Activated CD8-positive, alpha-beta T cell treated with anti-CD3 and anti-CD28 coated beads for 36 hours (primary cell): ENCODE measurements at regions not wholly inside any gene's neighbourhood (a gene's known extent, or its start where the extent isn't known, plus 50 kb on each side); places are given as distances from the start of the nearest gene placed in this dataset.

Experiments used
- ATAC-seq: fragments of 200-7000 bp; cut with Tn5 transposase; one replicate; pipeline ENCODE4 v1.10.0; 2021; ENCODE audit warnings: mild to moderate bottlenecking, moderate library complexity
- CTCF ChIA-PET: fragments of 350-600 bp; sonication (Branson Sonifier 250); formaldehyde crosslinking; loops from one replicate; lab custom pipeline; 2021; ENCODE audit warnings: antibody characterized with exemption; lab: Charles Lee
- POLR2A ChIA-PET: fragments of 350-600 bp; sonication (Branson Sonifier 250); formaldehyde crosslinking; loops from one replicate; lab custom pipeline; 2021; ENCODE audit warnings: antibody characterized with exemption; lab: Charles Lee
- DNase-seq: peaks from one replicate; pipeline ENCODE4 v3.0.0-alpha.2; 2020
- H3K27ac Mint-ChIP-seq: one replicate; pipeline ENCODE4 v1.8.0; 2021; ENCODE audit warnings: mild to moderate bottlenecking, mixed read lengths
- H3K27me3 Mint-ChIP-seq: one replicate; pipeline ENCODE4 v1.8.0; 2021; ENCODE audit warnings: mixed read lengths
- H3K36me3 Mint-ChIP-seq: one replicate; pipeline ENCODE4 v1.8.0; 2021; ENCODE audit warnings: low read depth, mixed read lengths
- H3K4me1 Mint-ChIP-seq: one replicate; pipeline ENCODE4 v1.8.0; 2021; ENCODE audit warnings: low read depth, mixed read lengths
- H3K4me3 Mint-ChIP-seq: one replicate; pipeline ENCODE4 v1.8.0; 2021; ENCODE audit warnings: mild to moderate bottlenecking, moderate library complexity, mixed read lengths
- H3K9me3 Mint-ChIP-seq: one replicate; pipeline ENCODE4 v1.8.0; 2021; ENCODE audit warnings: mixed read lengths
- intact Hi-C: fragments of 100-400 bp; cut with micrococcal nuclease; formaldehyde crosslinking; loops from one replicate; pipeline ENCODE4 v1.10.0; 2022
- TF ChIP-seq, protein P1 (sequence below): fragments of 200-600 bp; IDR thresholded peaks from one replicate; pipeline ENCODE4 v1.8.0; 2022; ENCODE audit warnings: antibody characterized with exemption, mild to moderate bottlenecking

DNA sequence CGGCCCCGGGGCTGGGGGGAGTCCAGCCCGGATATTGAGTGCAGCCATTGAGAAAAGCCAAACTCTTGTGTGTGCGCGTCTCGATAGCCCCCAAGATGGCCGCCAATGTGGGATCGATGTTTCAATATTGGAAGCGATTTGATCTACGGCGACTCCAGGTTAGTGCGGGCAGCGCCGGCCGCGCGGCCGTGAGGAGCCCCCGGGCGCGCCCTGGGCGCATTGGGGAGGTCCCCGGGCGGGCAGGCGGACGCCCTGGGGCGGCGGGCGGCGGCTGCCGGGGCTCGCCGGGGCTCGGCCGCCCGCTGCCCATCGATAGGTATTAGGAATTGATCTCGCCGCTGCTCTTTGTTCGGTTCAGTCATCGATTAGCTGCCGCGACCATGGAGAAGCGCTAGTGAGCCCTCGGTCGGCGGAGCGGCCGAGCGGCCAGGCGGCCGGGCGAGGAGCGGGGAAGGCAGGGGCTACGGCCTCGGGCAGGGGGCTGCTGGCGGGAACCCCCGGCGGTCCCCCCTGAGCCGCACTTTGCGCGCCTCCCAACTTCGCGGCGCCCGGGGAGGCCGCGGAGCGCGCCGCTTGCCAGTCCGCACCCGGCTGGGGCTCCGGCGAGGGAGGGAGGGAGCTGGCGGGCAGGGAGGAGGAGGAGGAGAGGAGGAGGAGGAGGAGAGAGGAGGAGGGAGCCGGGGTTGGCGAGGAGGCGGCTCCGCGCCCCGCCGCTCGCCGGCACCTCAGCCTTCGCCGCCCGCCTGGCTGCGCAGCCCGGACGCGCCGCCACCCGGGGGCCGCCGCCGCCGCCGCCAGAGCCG is 113.9 kb upstream of the MYL2 start, which contains the start of gene CUX2:
Gene CUX2 (plus strand): TSS at position 83 of the 803 bp plus-strand sequence.
- peaks cover 17% of the 10 kb centered on the region for H3K4me1 Mint-ChIP-seq
- ATAC-seq (peak; percentile 42), DNase-seq (no peak)
- intact Hi-C loops: no loop called here
- no peak within 1 kb of the TSS for H3K27ac Mint-ChIP-seq
- ChIA-PET POLR2A (interaction anchor here (1.0 kb wide), 1 partner anchor 49 kb away, joined by 3 read pairs; no protein-coding TSS in a partner anchor), CTCF (interaction anchor here (1.0 kb wide), 1 partner anchor 11 kb away, joined by 3 read pairs; no protein-coding TSS in a partner anchor)
- H3K9me3 Mint-ChIP-seq: no peaks in the 10 kb centered on the region
- H3K27me3 Mint-ChIP-seq: peaks cover 63% of the 10 kb centered on the region
- H3K4me3 Mint-ChIP-seq: peak within 1 kb of the TSS; percentile 50
- TF ChIP-seq, protein P1, sequence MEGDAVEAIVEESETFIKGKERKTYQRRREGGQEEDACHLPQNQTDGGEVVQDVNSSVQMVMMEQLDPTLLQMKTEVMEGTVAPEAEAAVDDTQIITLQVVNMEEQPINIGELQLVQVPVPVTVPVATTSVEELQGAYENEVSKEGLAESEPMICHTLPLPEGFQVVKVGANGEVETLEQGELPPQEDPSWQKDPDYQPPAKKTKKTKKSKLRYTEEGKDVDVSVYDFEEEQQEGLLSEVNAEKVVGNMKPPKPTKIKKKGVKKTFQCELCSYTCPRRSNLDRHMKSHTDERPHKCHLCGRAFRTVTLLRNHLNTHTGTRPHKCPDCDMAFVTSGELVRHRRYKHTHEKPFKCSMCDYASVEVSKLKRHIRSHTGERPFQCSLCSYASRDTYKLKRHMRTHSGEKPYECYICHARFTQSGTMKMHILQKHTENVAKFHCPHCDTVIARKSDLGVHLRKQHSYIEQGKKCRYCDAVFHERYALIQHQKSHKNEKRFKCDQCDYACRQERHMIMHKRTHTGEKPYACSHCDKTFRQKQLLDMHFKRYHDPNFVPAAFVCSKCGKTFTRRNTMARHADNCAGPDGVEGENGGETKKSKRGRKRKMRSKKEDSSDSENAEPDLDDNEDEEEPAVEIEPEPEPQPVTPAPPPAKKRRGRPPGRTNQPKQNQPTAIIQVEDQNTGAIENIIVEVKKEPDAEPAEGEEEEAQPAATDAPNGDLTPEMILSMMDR: no peak
- no peaks in the 10 kb centered on the region for H3K36me3 Mint-ChIP-seq

DNA sequence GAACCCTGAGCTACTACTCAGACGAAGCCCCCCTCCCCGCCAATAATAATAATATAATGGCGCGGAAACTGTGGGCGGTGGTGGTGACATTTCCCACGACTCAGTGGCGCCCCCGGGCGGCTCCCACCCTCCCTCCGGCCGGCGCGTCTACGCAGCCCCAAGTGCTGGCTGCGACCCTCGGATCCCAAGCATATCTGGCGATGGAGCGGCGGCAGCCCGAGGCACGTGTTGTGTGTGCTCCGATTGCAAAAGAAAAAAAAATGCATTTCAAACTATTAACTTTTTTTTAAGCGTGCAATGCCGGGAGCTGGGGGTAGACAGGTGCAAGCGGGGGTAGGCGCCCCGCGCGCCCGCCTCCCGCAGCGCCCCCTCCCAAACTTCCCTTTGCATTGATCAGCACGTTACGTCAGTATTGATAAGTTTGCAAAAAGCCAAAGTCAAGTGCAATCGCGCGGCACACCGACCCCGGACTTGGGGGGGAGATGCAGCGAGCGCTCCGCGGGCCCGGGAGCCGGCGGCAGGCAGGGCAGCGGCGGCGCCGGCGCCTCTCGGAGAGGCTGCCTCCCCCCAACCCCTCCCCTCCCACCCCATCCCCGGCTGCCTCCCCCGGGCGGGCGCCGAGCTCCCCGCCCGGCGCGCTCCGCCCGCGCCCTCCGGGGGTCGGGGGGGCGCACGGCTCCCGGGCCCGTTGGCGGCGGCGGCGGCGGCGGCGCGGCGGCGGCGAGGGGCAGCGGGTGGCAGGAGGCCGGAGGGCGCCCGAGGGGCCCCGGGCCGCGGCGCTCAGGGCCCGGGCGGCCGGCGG is 113.1 kb upstream of the MYL2 start:
- ChIA-PET POLR2A (no interaction called here), CTCF (interaction anchor here (1.5 kb wide), 1 partner anchor 238 kb away, joined by 3 read pairs; no protein-coding TSS in a partner anchor)
- H3K4me1 Mint-ChIP-seq: peaks cover 17% of the 10 kb centered on the region
- no peak overlapping the region for H3K27ac Mint-ChIP-seq
- peak overlapping the region; percentile 45 for H3K4me3 Mint-ChIP-seq
- H3K36me3 Mint-ChIP-seq: no peaks in the 10 kb centered on the region
- intact Hi-C loops: no loop called here
- DNase-seq (peak; percentile 45), ATAC-seq (no peak)
- no peaks in the 10 kb centered on the region for H3K9me3 Mint-ChIP-seq
- TF ChIP-seq, protein P1: peak; percentile 32
- peaks cover 59% of the 10 kb centered on the region for H3K27me3 Mint-ChIP-seq

DNA sequence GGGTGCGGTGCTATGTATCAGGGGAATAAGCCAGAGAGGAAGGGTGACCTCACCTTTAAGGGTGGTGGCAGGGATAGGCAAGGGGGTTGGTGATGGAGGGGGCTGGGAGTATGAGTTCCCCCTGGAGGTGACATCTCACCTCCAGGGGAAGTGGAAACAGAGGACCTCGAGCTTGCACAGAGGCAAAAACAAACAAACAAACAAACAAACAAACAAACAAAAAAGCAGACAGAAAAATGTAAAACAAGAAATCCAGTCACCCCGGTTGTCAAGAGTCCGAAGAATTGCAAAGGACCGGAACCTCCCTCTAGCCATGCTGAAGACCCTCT is 112.2 kb upstream of the MYL2 start:
- intact Hi-C loops: no loop called here
- Mint-ChIP-seq H3K4me1 (peaks cover 17% of the 10 kb centered on the region), H3K27me3 (peaks cover 54% of the 10 kb centered on the region), H3K4me3 (no peak overlapping the region), H3K27ac (no peak overlapping the region), H3K9me3 (no peaks in the 10 kb centered on the region), H3K36me3 (no peaks in the 10 kb centered on the region)
- DNase-seq (no peak), ATAC-seq (no peak)
- ChIA-PET CTCF (interaction anchor here (1.5 kb wide), 1 partner anchor 239 kb away, joined by 3 read pairs; no protein-coding TSS in a partner anchor), POLR2A (no interaction called here)
- TF ChIP-seq, protein P1: no peak

DNA sequence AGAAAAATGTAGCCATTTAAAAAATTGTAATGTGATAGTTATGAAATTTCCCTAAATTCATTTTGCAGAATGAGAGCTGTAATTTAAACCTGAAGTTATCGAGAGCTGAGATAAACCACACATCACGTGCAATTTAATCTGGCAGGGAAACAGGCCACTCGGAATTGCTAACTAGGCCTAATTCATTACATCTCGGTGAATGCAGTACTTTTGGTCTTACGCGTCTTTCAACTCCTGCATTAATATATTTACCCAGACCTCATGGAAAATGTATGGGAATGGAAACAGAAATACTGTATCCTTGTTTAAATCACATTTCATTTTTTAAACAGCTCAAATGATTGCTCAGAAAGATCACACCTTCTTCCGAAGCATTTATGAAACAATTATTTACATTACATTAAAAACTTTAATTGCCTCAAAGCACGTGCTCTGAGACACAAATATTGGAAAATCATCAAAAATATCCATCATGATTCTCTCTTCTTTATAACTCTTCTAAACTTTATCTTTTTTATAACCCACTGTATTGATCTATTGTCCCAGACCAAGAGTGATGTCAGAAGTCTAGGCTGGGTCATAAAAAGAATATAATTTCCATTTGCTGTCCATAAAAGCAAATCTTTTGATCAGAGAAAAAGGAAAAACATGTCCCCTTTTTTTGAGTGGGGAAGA is 111.7 kb upstream of the MYL2 start:
- no peak overlapping the region for H3K27ac Mint-ChIP-seq
- CTCF ChIA-PET: no interaction called here

More for the DNA sequence above, 111.7 kb upstream of the MYL2 start:
- ATAC-seq: no peak
- Mint-ChIP-seq H3K36me3 (no peaks in the 10 kb centered on the region), H3K27me3 (peaks cover 49% of the 10 kb centered on the region), H3K9me3 (no peaks in the 10 kb centered on the region), H3K4me1 (peaks cover 17% of the 10 kb centered on the region), H3K4me3 (no peak overlapping the region)
- TF ChIP-seq, protein P1: no peak
- POLR2A ChIA-PET: no interaction called here
- DNase-seq: no peak
- intact Hi-C loops: no loop called here
